Endothelial cell of umbilical vein (primary cell): ENCODE measurements at regions not wholly inside any gene's neighbourhood (a gene's known extent, or its start where the extent isn't known, plus 50 kb on each side); places are given as distances from the start of the nearest gene placed in this dataset.

Source experiments
- CTCF ChIP-seq, 2 donors: IDR thresholded peaks; 1 replicate in 1 of 2; 2 replicates in 1 of 2; pipeline ENCODE4 v1.5.1; 2011; ENCODE audit warnings: low read length in 2 of 2, mild to moderate bottlenecking in 2 of 2, moderate library complexity in 2 of 2, control low read depth in 1 of 2, inconsistent platforms in 1 of 2, low read depth in 1 of 2; ENCODE audit not compliant: insufficient read depth in 1 of 2; ENCODE audit errors: extremely low read depth in 1 of 2
- EZH2 ChIP-seq: IDR thresholded peaks from 2 replicates; pipeline ENCODE4 v1.6.1; 2012; ENCODE audit warnings: borderline replicate concordance, low read depth, mild to moderate bottlenecking, moderate library complexity, low read length, inconsistent platforms; ENCODE audit not compliant: severe bottlenecking
- MYC ChIP-seq: IDR thresholded peaks from one replicate; pipeline ENCODE4 v1.6.1; 2011; ENCODE audit warnings: mild to moderate bottlenecking, low read depth, low read length
- POLR2A ChIP-seq: IDR thresholded peaks from 2 replicates; pipeline ENCODE4 v1.6.1; 2012; ENCODE audit warnings: low read depth, mild to moderate bottlenecking, control low read depth, low read length
- POLR2AphosphoS5 ChIP-seq: IDR thresholded peaks from 2 replicates; pipeline ENCODE4 v1.6.1; 2012; ENCODE audit warnings: low read depth, mild to moderate bottlenecking, control low read depth, low read length, moderate library complexity; ENCODE audit not compliant: insufficient read depth

GRCh38 chr6:155528335-155528734 is 72.7 kb upstream of the NOX3 start:
- TF ChIP-seq CTCF (IDR thresholded peaks at IDR 0.05; ENCODE audit: extremely low read depth in 1 of 2, insufficient read depth in 1 of 2, low read depth in 1 of 2, low read length in 2 of 2) (no peak), EZH2 (no peak), MYC (no peak), POLR2A (no peak), POLR2AphosphoS5 (no peak)
